GM19239 (cell line): ENCODE measurements at regions not wholly inside any gene's neighbourhood (a gene's known extent, or its start where the extent isn't known, plus 50 kb on each side); places are given as distances from the start of the nearest gene placed in this dataset.
"Not testable (repeated sequence)": the region's sequence is repeated elsewhere in the genome, so short reads cannot be mapped to it uniquely, and the experiment has no call there.

Source experiments
- DNase-seq: peaks from one replicate; pipeline ENCODE4 v3.0.0; 2011; ENCODE audit warnings: low spot score; ENCODE audit not compliant: insufficient read length
- FAIRE-seq: peaks from 2 replicates; lab custom pipeline; 2011; peaks lifted over from hg19 to GRCh38; lab: Jason Lieb, UNC

- DNase-seq: not testable (repeated sequence)
- peak; percentile 78 for FAIRE-seq
Observed at GRCh38 chr5:177875013-177875899, 92.6 kb upstream of the FAM153A start.

- not testable (repeated sequence) for FAIRE-seq, DNase-seq
Observed at GRCh38 chr5:177863822-177864446, 81.2 kb upstream of the FAM153A start.

- not testable (repeated sequence) for FAIRE-seq, DNase-seq
Observed at GRCh38 chr5:177857642-177858200, 75.0 kb upstream of the FAM153A start.

GRCh38 chr5:177856474-177856873 is 73.8 kb upstream of the FAM153A start:
- DNase-seq, FAIRE-seq: not testable (repeated sequence)

GRCh38 chr5:177847914-177848313 is 65.2 kb upstream of the FAM153A start:
- FAIRE-seq, DNase-seq: not testable (repeated sequence)

GRCh38 chr5:177846598-177846997 is 63.9 kb upstream of the FAM153A start:
- FAIRE-seq, DNase-seq: not testable (repeated sequence)

- DNase-seq, FAIRE-seq: not testable (repeated sequence)
Observed at GRCh38 chr5:177845906-177846305, 63.2 kb upstream of the FAM153A start.

- peak; percentile 70 for FAIRE-seq
- DNase-seq: not testable (repeated sequence)
Observed at GRCh38 chr5:177836191-177836590, 53.5 kb upstream of the FAM153A start.
